HCT116 (cell line): ENCODE measurements at regions not wholly inside any gene's neighbourhood (a gene's known extent, or its start where the extent isn't known, plus 50 kb on each side); places are given as distances from the start of the nearest gene placed in this dataset.

ENCODE experiments used
- ATAC-seq: fragments of 200-7000 bp; cut with Tn5 transposase; 2 replicates; pipeline ENCODE4 v1.9.1; 2020; ENCODE audit warnings: mild to moderate bottlenecking, moderate library complexity
- BruUV-seq: library from RNA; stranded (reverse); fragments of 400-500 nt; replicated peaks from 2 replicates; lab custom pipeline; 2021; lab: Mats Ljungman, UMichigan
- CTCF ChIA-PET: fragments of 300-600 bp; sonication (Branson Sonifier 250); formaldehyde crosslinking; loops from one replicate; lab custom pipeline; 2021; ENCODE audit warnings: antibody characterized with exemption; lab: Charles Lee
- POLR2A ChIA-PET: fragments of 300-600, 350-600 bp; sonication (Branson Sonifier 250); formaldehyde crosslinking; loops from one replicate; lab custom pipeline; 2021; ENCODE audit warnings: antibody characterized with exemption; lab: Charles Lee
- RAD21 ChIA-PET, 2 experiments: fragments of 300-600 bp; sonication (Branson Sonifier 250); formaldehyde crosslinking; loops; one replicate each; lab custom pipeline; 2023; ENCODE audit warnings: low total read pairs in 2 of 2; ENCODE audit not compliant: uncharacterized antibody in 2 of 2, unreplicated experiment in 2 of 2, low non-redundant PET in 1 of 2; lab: Charles Lee
- DNase-seq: peaks from one replicate; pipeline ENCODE4 v3.0.0-alpha.2; 2010; ENCODE audit warnings: low read depth, low spot score
- H2AFZ ChIP-seq: fragments of 200-600 bp; shearing (Covaris generic), sonication (generic); 2 replicates; pipeline ENCODE4 v1.6.1; 2017; ENCODE audit warnings: low read depth, mixed run types, mixed read lengths, antibody characterized with exemption, low read length; ENCODE audit not compliant: poor library complexity, severe bottlenecking
- H3K27ac ChIP-seq: 2 replicates; pipeline ENCODE4 v1.5.1; 2012; ENCODE audit warnings: low read depth, low read length
- H3K27me3 ChIP-seq: fragments of 200-600 bp; sonication (generic); 2 replicates; pipeline ENCODE4 v1.6.1; 2016; ENCODE audit warnings: mixed run types, low read length, mixed read lengths; ENCODE audit not compliant: insufficient read depth
- H3K36me3 ChIP-seq, 2 experiments: fragments of 200-500 bp in 1 of 2; fragments of 200-600 bp in 1 of 2; sonication (Bioruptor generic) in 1 of 2; sonication (generic) in 1 of 2; 2 replicates each; pipeline versions ENCODE4 v1.5.1 to v1.6.1; 2014 to 2016; ENCODE audit warnings: low read length in 2 of 2, inconsistent platforms in 1 of 2, mixed read lengths in 1 of 2, mixed run types in 1 of 2; ENCODE audit not compliant: insufficient read depth in 2 of 2, control insufficient read depth in 1 of 2
- H3K4me1 ChIP-seq, 2 experiments: fragments of 200-600 bp in 1 of 2; sonication (generic) in 1 of 2; 2 replicates each; pipeline versions ENCODE4 v1.5.1 to v1.6.1; 2012 to 2017; ENCODE audit warnings: low read length in 2 of 2, inconsistent platforms in 1 of 2, mild to moderate bottlenecking in 1 of 2, mixed read lengths in 1 of 2, mixed run types in 1 of 2, moderate library complexity in 1 of 2; ENCODE audit not compliant: insufficient read depth in 2 of 2, control insufficient read depth in 1 of 2
- H3K4me2 ChIP-seq: fragments of 200-600 bp; sonication (generic); 2 replicates; pipeline ENCODE4 v1.6.1; 2017; ENCODE audit warnings: mixed run types, low read length, mixed read lengths
- H3K4me3 ChIP-seq, 2 experiments: fragments of 200-600 bp in 1 of 2; sonication (generic) in 1 of 2; replicated peaks in 1 of 2; 2 replicates each; pipeline ENCODE4 v1.5.1; 2011 to 2016; ENCODE audit warnings: low read length in 2 of 2, control low read depth in 1 of 2, low read depth in 1 of 2, mild to moderate bottlenecking in 1 of 2, mixed read lengths in 1 of 2, mixed run types in 1 of 2
- H3K79me2 ChIP-seq: fragments of 200-600 bp; sonication (generic); 2 replicates; pipeline ENCODE4 v1.6.1; 2017; ENCODE audit warnings: mild to moderate bottlenecking, mixed run types, low read length, moderate library complexity, mixed read lengths; ENCODE audit not compliant: insufficient read depth
- H3K9ac ChIP-seq: fragments of 200-600 bp; sonication (generic); 2 replicates; pipeline ENCODE4 v1.6.1; 2016; ENCODE audit warnings: low read length, mixed read lengths
- H3K9me2 ChIP-seq: fragments of 200-600 bp; sonication (generic), shearing (Covaris generic); 2 replicates; pipeline ENCODE4 v1.6.1; 2017; ENCODE audit warnings: mixed run types, mild to moderate bottlenecking, moderate library complexity; ENCODE audit not compliant: insufficient read depth
- H3K9me3 ChIP-seq, 2 experiments: fragments of 200-500 bp in 1 of 2; fragments of 200-600 bp in 1 of 2; sonication (Bioruptor generic) in 1 of 2; sonication (generic) in 1 of 2; 2 replicates each; pipeline ENCODE4 v1.6.1; 2014 to 2017; ENCODE audit warnings: low read length in 2 of 2, mixed read lengths in 2 of 2, inconsistent platforms in 1 of 2, low read depth in 1 of 2, mild to moderate bottlenecking in 1 of 2, mixed run types in 1 of 2, moderate library complexity in 1 of 2; ENCODE audit not compliant: control insufficient read depth in 1 of 2, insufficient read depth in 1 of 2
- H4K20me1 ChIP-seq: fragments of 200-600 bp; sonication (generic), shearing (Covaris generic); 2 replicates; pipeline ENCODE4 v1.6.1; 2017; ENCODE audit warnings: mixed run types, mild to moderate bottlenecking, moderate library complexity; ENCODE audit not compliant: insufficient read depth
- ELF1 ChIP-seq: IDR thresholded peaks from 2 replicates; pipeline ENCODE4 v1.6.1; 2012; ENCODE audit warnings: low read depth, borderline replicate concordance
- EZH2 ChIP-seq: fragments of 200-600 bp; sonication (generic); IDR thresholded peaks from 2 replicates; pipeline ENCODE4 v1.6.1; 2017; ENCODE audit warnings: antibody characterized with exemption, mixed run types
- EZH2phosphoT487 ChIP-seq: fragments of 200-600 bp; IDR thresholded peaks from 2 replicates; pipeline ENCODE4 v1.6.1; 2018; ENCODE audit warnings: antibody characterized with exemption, borderline replicate concordance
- SP1 ChIP-seq: IDR thresholded peaks from 2 replicates; pipeline ENCODE4 v1.6.1; 2012; ENCODE audit warnings: low read depth
- SRF ChIP-seq: IDR thresholded peaks from 2 replicates; pipeline ENCODE4 v1.6.1; 2012; ENCODE audit warnings: low read depth
- ZFX ChIP-seq: fragments of 450-650 bp; IDR thresholded peaks from 2 replicates; pipeline ENCODE4 v1.6.1; 2017
- ZNF274 ChIP-seq: fragments of 200-500 bp; sonication (Bioruptor generic); IDR thresholded peaks from 2 replicates; pipeline ENCODE4 v1.6.1; 2014; ENCODE audit warnings: mild to moderate bottlenecking, low read depth, low read length, inconsistent platforms
- intact Hi-C: fragments of 100-400 bp; cut with micrococcal nuclease; formaldehyde crosslinking; loops from 2 replicates; pipeline ENCODE4 v1.10.0; 2022
- TF ChIP-seq, protein P1 (sequence below), 3 experiments: fragments of 200-600 bp in 1 of 3; sonication (generic) in 1 of 3; IDR thresholded peaks in 2 of 3; conservative IDR thresholded peaks in 1 of 3; 2 replicates each; pipeline ENCODE4 v1.5.1; 2012 to 2017; ENCODE audit warnings: low read depth in 2 of 3, low read length in 2 of 3, antibody characterized with exemption in 1 of 3, borderline replicate concordance in 1 of 3, control low read depth in 1 of 3, mild to moderate bottlenecking in 1 of 3, mixed read lengths in 1 of 3, mixed run types in 1 of 3, moderate library complexity in 1 of 3; ENCODE audit not compliant: insufficient read depth in 1 of 3
- TF ChIP-seq, protein P2 (sequence below): IDR thresholded peaks from 2 replicates; pipeline ENCODE4 v1.6.1; 2012
- TF ChIP-seq, protein P3 (sequence below): IDR thresholded peaks from 2 replicates; pipeline ENCODE4 v1.6.1; 2011; ENCODE audit warnings: mild to moderate bottlenecking, low read length, moderate library complexity; ENCODE audit not compliant: insufficient replicate concordance; ENCODE audit errors: extremely low read depth

DNA sequence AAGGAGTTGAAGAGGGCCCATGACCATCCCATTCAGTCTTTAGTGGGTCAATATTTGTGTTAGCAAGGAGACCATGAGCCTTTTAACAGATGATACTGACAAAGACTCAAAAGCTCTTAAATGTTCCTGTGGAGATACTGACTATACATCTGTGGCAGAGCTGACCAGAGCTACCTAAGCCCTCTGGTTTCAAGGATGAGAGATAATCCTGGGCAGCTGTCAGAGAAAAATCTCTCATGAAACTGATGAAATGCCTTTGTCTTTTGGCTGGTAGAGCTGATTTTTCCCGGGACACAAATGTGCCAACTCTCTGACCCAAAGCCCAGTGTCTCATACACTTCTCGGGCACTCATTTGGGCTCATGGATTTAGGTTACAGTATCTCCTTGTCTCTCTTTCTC lies 100.9 kb downstream of the XCL2 start:
- intact Hi-C loops, result no loop called here
- RAD21 ChIA-PET, result no interaction called here
- H3K27ac ChIP-seq, result no peak overlapping the region
- no peaks in the 10 kb centered on the region for H3K36me3 ChIP-seq
- ATAC-seq (no peak), DNase-seq (no peak)
- H3K4me1 ChIP-seq, result peaks cover 17 to 22% of the 10 kb centered on the region in 2 experiments; a peak in 3 of 4 replicates
- H3K4me2 ChIP-seq, result no peak overlapping the region
- no peaks in the 10 kb centered on the region for H3K9me2 ChIP-seq
- no peak overlapping the region for H2AFZ ChIP-seq
- H3K9me3 ChIP-seq, result no peaks in the 10 kb centered on the region
- TF ChIP-seq, protein P1, sequence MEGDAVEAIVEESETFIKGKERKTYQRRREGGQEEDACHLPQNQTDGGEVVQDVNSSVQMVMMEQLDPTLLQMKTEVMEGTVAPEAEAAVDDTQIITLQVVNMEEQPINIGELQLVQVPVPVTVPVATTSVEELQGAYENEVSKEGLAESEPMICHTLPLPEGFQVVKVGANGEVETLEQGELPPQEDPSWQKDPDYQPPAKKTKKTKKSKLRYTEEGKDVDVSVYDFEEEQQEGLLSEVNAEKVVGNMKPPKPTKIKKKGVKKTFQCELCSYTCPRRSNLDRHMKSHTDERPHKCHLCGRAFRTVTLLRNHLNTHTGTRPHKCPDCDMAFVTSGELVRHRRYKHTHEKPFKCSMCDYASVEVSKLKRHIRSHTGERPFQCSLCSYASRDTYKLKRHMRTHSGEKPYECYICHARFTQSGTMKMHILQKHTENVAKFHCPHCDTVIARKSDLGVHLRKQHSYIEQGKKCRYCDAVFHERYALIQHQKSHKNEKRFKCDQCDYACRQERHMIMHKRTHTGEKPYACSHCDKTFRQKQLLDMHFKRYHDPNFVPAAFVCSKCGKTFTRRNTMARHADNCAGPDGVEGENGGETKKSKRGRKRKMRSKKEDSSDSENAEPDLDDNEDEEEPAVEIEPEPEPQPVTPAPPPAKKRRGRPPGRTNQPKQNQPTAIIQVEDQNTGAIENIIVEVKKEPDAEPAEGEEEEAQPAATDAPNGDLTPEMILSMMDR (IDR thresholded peaks at IDR 0.05 in 2 of 3, conservative IDR thresholded peaks at IDR 0.05 in 1 of 3; ENCODE audit: borderline replicate concordance in 1 of 3, insufficient read depth in 1 of 3, low read depth in 2 of 3, low read length in 2 of 3), result no peak
- TF ChIP-seq, protein P2, sequence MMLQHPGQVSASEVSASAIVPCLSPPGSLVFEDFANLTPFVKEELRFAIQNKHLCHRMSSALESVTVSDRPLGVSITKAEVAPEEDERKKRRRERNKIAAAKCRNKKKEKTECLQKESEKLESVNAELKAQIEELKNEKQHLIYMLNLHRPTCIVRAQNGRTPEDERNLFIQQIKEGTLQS, result no peak
- TF ChIP-seq EZH2, result no peak
- TF ChIP-seq ZFX, result no peak
- TF ChIP-seq EZH2phosphoT487, result no peak
- TF ChIP-seq SRF, result no peak
- TF ChIP-seq ELF1, result no peak
- TF ChIP-seq, protein P3, sequence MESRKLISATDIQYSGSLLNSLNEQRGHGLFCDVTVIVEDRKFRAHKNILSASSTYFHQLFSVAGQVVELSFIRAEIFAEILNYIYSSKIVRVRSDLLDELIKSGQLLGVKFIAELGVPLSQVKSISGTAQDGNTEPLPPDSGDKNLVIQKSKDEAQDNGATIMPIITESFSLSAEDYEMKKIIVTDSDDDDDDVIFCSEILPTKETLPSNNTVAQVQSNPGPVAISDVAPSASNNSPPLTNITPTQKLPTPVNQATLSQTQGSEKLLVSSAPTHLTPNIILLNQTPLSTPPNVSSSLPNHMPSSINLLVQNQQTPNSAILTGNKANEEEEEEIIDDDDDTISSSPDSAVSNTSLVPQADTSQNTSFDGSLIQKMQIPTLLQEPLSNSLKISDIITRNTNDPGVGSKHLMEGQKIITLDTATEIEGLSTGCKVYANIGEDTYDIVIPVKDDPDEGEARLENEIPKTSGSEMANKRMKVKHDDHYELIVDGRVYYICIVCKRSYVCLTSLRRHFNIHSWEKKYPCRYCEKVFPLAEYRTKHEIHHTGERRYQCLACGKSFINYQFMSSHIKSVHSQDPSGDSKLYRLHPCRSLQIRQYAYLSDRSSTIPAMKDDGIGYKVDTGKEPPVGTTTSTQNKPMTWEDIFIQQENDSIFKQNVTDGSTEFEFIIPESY, result no peak
- no peak for TF ChIP-seq SP1
- no peak for TF ChIP-seq ZNF274
- H3K79me2 ChIP-seq, result no peaks in the 10 kb centered on the region
- H4K20me1 ChIP-seq, result no peaks in the 10 kb centered on the region
- H3K9ac ChIP-seq, result no peak overlapping the region
- BruUV-seq, result no TSS peak
- CTCF ChIA-PET, result interaction anchor here (0.6 to 1.2 kb wide), 3 partner anchors 97 to 160 kb away, joined by 3 read pairs; no protein-coding TSS in a partner anchor
- no peaks in the 10 kb centered on the region for H3K27me3 ChIP-seq
- POLR2A ChIA-PET, result no interaction called here
- no peak overlapping the region for H3K4me3 ChIP-seq
